ENCODE measurements at regions not wholly inside any gene's neighbourhood (a gene's known extent, or its start where the extent isn't known, plus 50 kb on each side); places are given as distances from the start of the nearest gene placed in this dataset.

DNA sequence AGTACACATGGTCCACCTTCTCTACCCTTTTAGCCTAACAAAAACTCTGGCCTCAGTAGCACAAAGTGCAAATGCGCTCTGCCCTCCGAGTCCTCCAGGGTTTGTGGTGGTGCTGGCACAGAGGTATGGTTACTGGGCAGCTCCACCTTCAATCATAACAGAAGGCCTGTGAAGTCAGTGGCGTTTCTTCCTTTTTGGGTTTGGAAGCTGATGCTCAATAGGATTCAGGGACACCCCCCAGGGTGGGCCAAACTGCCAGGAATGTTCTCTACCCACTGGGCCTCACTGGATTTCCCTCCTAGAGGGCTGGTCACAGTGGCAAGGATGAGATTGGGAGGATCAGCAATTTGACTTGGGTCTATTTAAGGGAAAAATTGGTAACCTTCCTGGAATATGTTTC lies 286.1 kb upstream of the FOXQ1 start:
- DNase-seq: no peak

DNA sequence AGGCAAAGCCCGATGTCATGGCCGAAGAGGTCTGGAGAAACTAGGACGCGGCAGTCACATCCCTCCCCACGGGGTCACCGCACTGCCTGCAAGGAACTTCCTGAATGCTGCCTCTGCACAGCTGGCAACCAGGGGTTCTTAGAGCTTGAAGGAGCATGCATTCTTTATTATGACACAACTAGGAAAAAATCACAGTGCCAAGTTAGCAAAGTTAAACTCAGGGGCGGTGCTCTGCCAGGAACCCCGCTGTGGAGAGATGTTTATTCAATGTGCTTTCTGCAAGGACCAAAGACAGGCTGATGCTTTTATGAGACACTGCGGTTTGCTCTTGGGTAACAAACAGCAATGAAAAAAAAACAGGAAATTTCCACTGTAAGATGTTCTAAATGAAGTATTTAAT lies 287.3 kb upstream of the FOXQ1 start:
- no peak for DNase-seq

DNA sequence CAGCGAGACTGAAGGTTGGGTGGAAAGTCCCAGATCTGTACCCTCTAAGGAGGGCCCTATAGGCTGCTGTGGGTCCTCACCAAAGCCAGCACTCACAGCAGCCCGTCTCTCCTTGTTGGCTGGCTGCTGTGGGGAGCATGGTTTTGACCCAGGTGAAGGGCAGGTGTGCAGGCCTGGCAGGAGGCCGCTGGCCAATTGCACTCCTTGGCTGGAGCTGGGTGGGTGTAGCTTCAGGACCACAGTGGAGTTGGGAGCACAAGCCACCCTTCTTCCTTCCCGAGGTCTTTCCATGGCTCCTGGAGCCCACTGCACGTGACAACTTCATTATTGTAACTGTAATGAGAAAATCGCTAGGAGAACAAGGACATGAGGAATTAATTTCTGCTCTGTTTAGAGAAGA lies 287.7 kb upstream of the FOXQ1 start:
- no peak for DNase-seq

DNA sequence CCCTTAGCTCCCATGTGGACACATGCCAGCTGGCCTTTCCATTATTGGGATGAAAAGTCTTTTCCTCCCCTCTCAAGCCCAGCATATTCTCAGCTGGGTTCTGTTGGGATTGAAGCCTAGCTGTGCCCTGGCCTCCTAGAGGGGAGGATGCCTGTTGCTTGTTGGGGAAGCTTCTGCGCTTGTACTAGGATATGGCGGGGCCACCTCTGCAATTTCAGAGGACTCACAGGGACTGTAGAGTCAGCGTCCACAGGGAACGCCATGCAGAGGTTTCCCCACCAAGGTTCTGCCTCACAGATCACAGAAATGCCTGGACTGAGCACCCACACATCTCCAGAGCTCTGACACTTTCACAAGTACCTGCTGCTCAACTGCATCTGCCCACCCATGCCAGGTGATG lies 288.7 kb upstream of the FOXQ1 start:
- no peak for DNase-seq

DNA sequence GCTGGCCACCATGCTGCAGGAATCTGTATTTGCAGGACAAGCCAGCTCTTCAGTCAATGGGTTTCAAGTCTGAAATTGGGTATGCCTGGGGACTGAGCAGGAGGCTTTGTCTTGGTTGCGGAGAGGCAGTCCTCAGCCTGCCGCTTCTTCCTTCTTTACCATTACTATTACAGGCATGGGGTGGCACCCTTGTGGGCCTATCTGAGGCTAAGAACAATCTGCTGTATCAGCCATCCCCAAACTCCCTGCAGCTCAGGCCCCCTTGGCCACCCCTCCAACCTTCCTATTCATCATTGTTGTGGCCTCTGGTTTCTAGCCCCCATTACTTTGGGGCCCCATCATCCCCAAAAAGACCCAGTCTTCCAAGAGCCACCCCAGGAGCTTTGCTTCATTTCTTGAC lies 289.2 kb upstream of the FOXQ1 start:
- DNase-seq: no peak

DNA sequence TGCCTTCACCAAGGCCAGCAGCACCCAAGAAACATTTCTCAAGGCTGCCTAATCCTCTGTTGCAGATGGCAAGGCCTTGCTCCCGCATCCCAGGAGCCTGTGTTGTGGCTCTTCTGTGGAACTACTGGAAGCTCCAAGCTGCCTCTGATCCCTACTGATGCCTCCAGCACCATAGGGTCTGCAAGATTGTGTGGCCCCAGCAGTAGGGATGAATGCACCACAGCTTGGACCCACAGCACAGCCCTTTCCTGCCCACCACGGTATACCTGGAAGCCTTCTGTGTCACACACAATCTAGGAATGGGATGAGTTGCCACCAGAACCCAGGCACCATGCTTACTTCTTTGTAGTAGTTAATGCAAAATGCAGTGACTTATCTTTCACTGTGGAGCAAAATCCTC lies 291.1 kb upstream of the FOXQ1 start:
- DNase-seq: no peak

DNA sequence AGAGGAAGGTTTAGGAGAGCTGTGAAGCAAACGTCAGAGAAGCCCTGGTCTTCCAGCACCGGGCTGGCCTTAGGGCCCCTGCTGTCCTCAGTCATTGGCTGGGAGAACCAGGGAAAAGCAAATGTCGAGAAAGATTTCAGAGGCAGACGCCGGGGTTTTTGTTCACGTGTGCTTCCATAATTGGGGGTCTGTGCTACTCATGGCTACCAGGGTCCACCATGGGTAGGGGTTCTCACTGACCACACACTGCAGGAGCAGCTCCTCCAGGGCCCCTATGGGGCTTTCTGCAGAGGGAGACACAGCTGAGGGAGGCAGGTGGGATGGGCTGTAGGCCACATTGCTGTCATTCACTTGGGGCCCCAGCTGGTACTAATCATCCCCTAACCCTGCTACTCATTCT lies 291.8 kb upstream of the FOXQ1 start:
- DNase-seq: no peak

DNA sequence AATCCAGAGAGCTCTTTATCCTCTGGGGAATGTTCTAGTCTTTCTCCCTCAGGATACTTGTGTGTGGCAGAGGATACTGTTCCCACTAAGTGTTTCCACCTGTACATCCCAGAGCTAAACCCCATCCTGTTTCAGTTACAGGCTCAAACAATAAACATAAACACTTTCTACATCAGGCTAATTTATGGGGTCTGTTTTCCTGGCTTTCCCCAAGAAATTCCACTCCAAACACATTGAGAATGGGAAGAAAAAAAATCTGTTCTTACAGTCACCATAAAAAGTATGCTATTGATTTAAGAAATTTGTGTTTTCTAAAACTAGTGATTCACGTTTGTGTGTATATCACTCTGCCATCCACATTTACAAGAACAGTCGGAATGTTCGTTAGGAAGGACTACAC lies 293.9 kb upstream of the FOXQ1 start:
- no peak for DNase-seq

DNA sequence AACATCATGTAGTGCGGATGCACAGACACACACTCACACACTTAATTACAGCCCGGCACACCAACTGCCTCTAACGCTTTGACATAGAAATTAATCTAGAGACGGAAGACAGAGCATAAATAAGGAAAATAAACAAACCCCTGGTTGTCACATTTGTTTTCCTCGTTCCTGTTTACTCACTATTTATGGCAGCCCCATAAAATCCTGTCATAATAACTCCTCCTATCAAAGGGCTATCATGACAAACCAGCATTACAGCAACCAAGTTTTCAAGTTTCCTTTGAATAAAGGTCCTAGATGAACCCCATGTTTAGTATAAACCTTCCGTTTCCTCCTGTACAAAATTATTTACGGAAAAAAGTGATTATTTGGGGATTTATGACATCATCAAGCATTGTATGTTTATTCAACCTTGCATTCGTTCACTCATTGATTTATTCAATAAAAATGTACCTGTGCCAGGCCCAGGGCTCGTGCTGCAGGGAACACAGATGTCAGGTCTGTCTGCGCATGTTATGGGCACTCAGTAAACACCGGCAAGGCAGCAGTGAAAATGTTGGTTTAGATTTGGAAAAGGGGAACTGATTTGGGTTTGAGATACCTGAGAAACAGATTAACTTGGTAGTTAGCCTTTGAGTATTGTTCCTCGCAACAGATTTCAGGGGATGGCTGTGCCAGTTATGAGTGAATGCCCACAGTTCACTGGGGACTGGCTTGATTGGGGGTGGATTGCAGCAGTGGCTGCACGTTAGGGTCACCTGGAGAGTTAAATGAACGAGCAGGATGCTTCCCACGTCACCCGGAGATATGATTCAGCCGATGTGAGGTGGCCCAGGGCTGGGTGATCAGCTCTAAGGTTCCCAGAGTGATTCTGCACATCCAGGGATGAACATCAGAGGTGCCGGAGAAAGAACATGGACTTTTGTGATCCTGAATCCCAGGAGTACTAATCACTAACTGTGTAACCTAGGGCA lies 295.3 kb upstream of the FOXQ1 start:
- no peak for DNase-seq

DNA sequence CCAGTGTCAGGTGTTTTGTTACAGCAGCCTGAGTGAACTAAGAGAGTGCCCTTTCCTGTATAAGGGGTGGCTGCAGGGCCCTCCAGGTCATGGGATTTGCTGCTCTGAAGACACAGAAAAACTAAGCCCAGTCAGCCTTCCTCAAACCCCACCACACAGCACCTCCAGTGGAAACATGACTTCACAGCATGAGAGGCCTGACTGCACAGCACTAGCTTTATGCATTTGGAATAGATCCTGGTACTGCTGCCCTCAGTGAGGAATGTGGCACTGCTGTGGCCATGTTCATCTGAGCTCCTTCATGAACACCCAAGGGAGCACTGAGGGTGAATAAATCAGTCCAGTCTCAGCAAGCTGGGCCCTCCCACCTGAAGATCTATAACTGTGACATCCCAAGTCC lies 296.1 kb upstream of the FOXQ1 start:
- DNase-seq: no peak

DNA sequence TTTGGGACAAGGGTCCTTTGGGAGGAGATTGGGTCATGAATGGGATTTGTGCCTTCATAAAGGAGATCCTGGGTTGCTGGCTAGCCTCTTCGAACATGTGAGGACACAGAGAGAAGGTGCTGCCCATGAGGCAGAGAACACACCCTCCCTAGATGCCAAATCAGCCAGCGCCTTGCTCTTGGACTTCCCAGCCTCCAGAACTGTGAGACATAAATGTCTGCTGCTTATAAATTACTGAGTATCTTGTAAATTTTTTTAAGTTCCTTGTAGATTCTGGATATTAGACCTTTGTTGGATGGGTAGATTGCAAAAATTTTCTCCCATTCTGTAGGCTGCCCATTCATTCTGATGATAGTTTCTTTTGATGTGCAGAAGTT lies 297.5 kb upstream of the FOXQ1 start:
- no peak for DNase-seq

DNA sequence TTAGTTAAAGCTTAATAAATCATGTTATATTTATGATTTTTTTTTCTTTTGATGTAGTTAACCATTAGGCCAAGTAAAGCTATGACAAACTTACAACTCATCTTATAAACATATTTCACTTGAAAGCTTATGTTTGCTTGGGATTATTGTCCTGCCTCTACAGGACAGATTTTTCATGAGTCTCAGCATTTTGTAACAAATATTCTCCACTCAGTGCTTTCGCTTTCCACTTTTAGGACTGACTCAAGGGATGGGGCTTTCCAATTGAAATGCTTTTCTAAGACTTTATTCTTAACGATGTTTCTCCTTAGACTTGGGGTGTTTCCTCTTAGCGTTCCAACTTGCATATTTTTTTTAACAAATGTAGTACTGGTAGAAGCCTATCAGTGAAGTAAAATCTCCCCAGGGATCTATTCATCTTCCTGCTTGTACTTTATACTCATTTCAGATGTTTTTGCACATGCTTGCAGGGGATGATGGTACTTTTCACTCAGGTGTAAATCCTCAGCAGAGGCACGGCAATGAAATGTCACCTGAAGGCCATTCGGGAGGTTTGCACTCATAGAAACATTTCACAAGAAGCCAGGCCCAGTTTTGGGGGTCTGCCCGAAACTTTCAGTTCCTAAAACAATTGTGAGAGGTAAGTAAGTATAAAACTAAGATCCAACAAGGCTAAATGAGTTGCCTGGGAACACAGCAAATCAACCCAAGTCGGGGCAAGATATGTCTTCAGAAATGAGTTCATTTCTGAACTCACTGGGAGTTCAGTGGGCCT lies 298.1 kb upstream of the FOXQ1 start:
- DNase-seq: no peak

DNA sequence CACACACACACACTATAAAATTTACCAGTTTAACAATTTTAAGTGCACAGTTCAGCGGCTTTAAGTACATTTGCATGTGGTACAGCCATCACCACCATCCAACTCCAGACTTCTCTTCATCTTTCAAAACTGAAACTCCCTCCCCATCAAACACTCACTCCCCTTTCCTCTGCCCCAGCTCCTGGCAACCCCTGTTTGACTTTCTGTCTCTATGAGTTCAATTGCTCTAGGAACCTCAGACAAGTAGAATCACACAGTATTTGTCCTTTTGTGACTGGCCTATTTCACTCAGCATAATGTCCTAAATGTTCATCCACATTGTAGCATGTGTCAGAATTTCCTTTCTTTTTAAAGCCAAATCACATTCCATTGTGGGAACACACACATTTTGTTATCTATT lies 302.8 kb upstream of the FOXQ1 start:
- DNase-seq: no peak

DNA sequence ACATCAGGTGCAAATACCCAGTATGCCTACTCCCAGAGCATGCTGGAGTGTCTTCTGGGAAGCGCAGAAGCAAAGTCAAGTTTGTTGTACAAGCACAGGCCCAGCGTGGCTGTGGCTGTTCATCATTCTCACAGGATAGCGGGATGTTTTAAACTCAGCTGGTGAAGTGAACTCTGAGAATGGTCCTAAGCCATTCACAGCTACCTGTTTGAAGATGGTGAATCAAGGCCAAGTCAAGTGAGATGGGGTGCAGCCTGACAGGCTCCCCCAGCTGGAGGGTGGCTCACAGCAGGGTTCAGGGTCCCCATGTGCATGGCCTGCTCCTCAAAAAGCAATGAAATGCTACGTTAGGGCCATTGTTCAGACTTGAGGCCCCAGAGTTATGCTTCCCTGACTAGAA lies 304.7 kb upstream of the FOXQ1 start:
- no peak for DNase-seq

DNA sequence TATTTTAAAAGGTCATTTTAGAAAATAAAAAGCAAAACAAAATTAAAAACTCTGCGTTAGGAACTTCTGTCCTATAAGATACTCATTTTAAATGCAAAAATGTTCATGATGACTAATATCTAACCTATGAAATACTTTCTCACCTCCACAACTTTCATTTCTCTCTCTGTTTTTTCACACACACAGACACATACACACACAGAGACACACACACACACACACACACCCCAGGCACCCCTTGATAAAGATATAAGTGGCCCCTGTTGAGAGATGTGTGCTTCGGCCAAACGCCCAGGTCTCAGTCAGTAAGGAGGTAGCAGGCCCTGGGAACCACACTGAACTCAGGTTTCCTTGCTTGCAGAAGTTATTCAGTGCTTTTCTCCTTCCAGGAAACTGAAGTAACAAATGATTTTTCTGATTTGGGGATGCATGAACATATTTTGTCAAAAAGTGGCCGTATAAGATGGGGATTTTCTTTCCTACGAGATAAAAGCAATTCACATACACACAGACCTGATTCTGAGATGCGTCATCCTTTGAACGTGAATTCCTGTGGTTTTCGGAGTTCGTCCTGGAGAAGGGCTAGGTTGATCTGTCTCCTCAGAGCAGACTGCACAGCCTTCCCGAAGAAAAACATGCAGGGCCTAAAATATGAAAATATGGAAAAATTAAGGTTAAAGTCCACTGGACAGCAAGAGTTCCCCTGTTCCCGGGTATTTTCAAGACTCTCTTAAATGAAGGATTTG lies 306.8 kb upstream of the FOXQ1 start:
- no peak for DNase-seq

DNA sequence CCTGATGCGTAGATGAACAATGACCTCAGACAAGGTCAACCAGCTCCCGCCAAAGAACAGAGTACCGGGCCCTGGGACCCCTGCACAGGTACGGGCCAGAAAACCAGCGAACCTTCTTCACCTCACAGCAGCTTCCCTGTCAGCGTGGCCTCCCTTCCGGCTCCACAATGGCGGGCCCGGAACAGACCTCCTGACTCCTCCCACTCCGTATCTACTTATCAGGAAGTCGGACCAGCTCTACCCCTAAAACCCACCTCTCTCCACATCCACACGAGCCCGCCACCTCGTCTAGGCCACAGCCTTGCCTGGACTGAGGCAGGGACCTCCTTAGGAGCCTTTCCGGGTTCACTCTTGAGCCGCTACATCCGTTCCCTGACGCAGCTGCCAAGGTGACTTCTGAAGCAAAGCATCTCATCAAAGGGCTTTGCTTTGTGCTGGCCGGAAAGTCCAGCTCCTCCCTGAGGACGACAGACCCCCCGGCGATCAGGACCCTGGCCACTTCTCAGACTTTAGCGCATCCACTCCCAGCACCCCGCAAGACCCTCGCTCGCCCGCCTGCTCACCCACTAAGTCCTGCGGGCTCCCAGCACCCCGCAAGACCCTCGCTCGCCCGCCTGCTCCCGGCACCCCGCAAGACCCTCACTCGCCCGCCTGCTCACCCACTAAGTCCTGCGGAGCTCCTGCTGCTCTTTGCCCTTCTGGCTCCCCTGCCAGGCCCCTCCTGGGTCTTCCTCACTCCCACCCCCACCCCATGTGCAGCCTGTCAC lies 308.3 kb upstream of the FOXQ1 start:
- DNase-seq: no peak

DNA sequence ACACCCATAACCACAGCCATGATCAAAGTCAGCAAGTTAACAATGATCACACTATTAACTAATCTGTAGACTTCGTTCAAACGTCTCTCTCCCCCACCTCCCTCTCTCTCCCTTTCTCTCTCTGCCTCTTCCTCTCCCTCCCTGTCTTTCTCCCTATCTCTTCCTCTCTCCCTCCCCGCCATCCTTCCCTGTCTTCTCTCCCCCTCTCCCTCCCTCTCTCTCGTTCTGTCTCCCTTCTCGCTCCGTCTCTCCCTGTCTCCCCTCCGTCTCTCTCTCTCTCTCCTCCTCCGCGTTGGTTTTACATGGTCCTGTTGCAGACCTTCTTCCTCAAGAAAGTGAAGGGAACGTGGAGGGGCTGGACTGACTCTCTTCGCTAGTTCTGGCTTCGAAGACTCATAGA lies 308.9 kb upstream of the FOXQ1 start:
- DNase-seq: no peak

DNA sequence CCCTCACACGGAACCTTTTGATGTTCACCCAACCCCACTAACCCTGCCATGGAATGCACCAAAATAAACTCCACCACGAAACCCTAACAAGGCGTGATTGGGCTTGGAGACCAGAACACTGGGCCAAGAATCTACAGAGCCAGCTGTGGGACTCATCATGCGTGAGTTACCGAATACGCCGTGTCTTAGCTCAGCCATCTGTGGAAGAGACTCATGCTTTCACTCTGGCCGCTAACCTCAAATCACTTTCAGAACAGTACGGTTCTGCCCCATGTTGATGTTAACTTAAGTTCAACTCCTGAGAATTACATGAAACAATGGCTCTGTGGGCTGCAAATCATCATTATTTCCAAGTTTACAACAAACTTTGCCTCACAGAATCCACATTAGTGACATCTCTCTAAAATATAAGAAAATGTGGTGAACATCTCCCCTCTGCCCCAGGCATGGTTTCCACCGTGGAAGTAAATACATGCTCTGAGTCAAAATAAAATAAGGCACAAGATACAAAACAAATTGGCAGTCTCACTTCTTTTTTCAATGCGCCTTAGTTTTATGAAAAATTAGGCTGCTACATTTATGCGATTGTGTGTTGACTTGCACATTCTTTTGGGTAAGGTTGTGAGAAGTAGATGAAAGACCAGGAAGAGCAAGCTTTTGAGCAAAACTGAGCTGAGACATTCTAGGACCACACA lies 308.9 kb upstream of the EXOC2 start:
- DNase-seq: no peak

DNA sequence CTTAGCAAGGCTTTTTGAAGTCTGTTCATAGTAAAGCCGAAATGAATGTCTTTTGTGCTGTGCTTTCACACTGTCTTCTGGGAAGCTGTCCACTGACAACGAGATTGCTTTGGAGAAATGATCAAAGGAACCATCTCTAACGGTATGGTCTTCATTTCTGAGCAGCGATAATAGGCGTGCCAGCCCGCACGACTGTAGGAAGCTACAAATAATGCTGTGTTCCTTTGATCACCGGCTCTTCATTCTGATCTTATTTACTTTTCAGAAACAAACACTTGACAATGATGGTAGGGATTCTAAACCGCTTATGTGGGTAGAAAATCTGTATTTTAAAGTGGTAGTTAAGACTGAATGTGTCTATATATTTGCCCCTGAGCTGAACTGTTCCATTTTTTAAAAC lies 306.6 kb upstream of the EXOC2 start:
- no peak for DNase-seq

DNA sequence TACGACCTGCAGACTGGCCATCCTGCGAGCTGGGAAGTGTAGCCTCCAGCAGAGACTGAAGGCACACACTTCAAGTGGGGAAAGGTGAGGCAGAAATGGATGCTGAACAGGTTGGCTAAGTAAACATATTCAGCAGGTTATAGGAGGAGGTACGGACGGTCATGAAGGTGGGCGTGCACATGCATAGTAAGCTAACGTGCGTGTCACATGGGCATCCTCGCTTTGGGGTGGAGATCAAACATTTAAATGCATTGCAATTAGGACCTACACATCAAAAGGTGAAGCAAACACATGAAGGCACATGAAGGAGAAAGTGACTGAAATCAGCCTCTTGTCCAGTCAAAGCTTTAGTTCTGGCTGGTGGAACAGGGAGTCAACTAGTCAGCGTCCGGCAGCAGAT lies 305.6 kb upstream of the EXOC2 start:
- no peak for DNase-seq

DNA sequence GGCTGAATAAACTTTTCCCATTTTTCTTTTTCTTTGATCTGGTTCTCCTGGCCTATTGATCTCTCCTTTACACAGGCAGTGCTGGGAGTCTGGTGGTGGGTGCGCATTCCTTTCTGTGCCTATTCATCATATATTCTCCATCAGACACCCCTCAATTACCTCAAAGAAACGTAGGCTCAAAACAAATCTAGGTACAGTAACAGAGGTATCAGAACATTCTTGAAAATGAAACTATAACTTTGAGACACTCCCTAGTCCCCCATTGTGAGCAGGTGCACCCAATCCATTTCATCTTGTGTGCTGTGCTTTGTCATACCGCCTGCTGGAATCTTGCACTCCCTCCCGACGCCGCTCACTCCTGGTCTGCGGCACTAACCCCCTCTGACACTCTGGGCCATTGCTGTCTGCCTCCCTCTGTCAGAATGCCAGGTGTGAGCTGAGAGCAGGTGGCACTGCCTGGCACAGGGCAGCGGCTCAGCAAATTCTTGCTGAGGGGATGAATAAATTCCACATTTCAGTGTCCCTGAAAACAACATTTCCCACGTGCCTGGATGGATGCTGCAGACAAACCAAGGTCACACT lies 303.4 kb upstream of the EXOC2 start:
- no peak for DNase-seq

DNA sequence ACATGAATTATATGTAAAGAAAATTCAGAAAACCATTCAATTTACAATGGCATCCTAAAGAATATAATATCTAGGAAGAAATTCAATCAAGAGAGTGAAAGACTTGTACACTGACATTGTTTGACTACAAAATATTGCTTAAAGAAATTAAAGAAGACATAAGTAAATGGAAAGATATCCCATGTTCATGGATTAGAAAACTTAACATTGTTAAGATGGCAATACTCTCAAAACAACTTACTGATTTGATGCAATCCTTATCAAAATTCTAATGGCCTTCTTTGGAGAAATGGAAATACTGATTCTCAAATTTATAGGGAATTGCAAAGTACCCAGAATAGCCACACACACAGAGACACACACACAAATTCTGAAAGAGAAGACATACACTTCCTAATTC lies 298.3 kb upstream of the EXOC2 start:
- DNase-seq: no peak

All from inflammatory macrophage (primary cell).